A172 (cell line): ENCODE measurements at regions not wholly inside any gene's neighbourhood (a gene's known extent, or its start where the extent isn't known, plus 50 kb on each side); places are given as distances from the start of the nearest gene placed in this dataset.

Experiments
- DNase-seq: peaks from one replicate; pipeline ENCODE4 v3.0.0-alpha.2; 2015; ENCODE audit warnings: low spot score

GRCh38 chr5:2894736-2895135 is 143.3 kb upstream of the IRX2 start:
- DNase-seq = no peak

GRCh38 chr5:2894316-2894715 is 142.8 kb upstream of the IRX2 start:
- DNase-seq = no peak

GRCh38 chr5:2892466-2893000 is 141.1 kb upstream of the IRX2 start:
- no peak for DNase-seq

- no peak for DNase-seq
Observed at GRCh38 chr5:2891781-2892180, 140.3 kb upstream of the IRX2 start.

GRCh38 chr5:2890011-2890410 is 138.5 kb upstream of the IRX2 start:
- no peak for DNase-seq

GRCh38 chr5:2888520-2889060 is 137.1 kb upstream of the IRX2 start:
- no peak for DNase-seq

- DNase-seq = no peak
Observed at GRCh38 chr5:2887481-2888348, 136.2 kb upstream of the IRX2 start.

GRCh38 chr5:2886531-2886930 is 135.1 kb upstream of the IRX2 start:
- DNase-seq = no peak

GRCh38 chr5:2883771-2884170 is 132.3 kb upstream of the IRX2 start:
- DNase-seq = no peak

- no peak for DNase-seq
Observed at GRCh38 chr5:2879701-2880100, 128.2 kb upstream of the IRX2 start.

GRCh38 chr5:2877522-2877921 is 126.0 kb upstream of the IRX2 start:
- DNase-seq = no peak

- DNase-seq = no peak
Observed at GRCh38 chr5:2876183-2876582, 124.7 kb upstream of the IRX2 start.

GRCh38 chr5:2874099-2874498 is 122.6 kb upstream of the IRX2 start:
- DNase-seq = no peak

- no peak for DNase-seq
Observed at GRCh38 chr5:2872676-2873075, 121.2 kb upstream of the IRX2 start.

- no peak for DNase-seq
Observed at GRCh38 chr5:2871282-2871681, 119.8 kb upstream of the IRX2 start.

GRCh38 chr5:2869471-2869870 is 118.0 kb upstream of the IRX2 start:
- no peak for DNase-seq

- no peak for DNase-seq
Observed at GRCh38 chr5:2867373-2867933, 116.0 kb upstream of the IRX2 start.

GRCh38 chr5:2866662-2867372 is 115.3 kb upstream of the IRX2 start:
- no peak for DNase-seq

GRCh38 chr5:2865856-2866255 is 114.4 kb upstream of the IRX2 start:
- DNase-seq = no peak

- no peak for DNase-seq
Observed at GRCh38 chr5:2864515-2865105, 113.1 kb upstream of the IRX2 start.

GRCh38 chr5:2863675-2864433 is 112.4 kb upstream of the IRX2 start:
- DNase-seq = no peak
